CD14-positive monocyte (primary cell): ENCODE measurements at regions not wholly inside any gene's neighbourhood (a gene's known extent, or its start where the extent isn't known, plus 50 kb on each side); places are given as distances from the start of the nearest gene placed in this dataset.

Experiments used
- DNase-seq, 3 donors: peaks; one replicate each; pipeline ENCODE4 v3.0.0-alpha.2; 2011 to 2022
- H2AFZ ChIP-seq: 2 replicates; pipeline ENCODE4 v1.6.0; 2012; ENCODE audit warnings: mild to moderate bottlenecking, low read depth, low read length, inconsistent platforms; ENCODE audit not compliant: insufficient read depth, poor library complexity, severe bottlenecking
- H3K27ac ChIP-seq, 2 donors: 1 replicate in 1 of 2; 2 replicates in 1 of 2; pipeline ENCODE4 v1.5.1; 2012 to 2013; ENCODE audit warnings: low read length in 2 of 2, control low read depth in 1 of 2, inconsistent platforms in 1 of 2, low read depth in 1 of 2, mild to moderate bottlenecking in 1 of 2
- H3K27me3 ChIP-seq, 2 donors: one replicate each; pipeline versions ENCODE4 v1.6.0 to v1.6.1; 2011 to 2013; ENCODE audit warnings: low read length in 2 of 2; ENCODE audit not compliant: control insufficient read depth in 2 of 2, insufficient read depth in 2 of 2
- H3K36me3 ChIP-seq, 2 donors: replicated peaks in 1 of 2; 1 replicate in 1 of 2; 2 replicates in 1 of 2; pipeline versions ENCODE4 v1.5.1 to v1.6.1; 2012 to 2013; ENCODE audit warnings: low read length in 2 of 2, control low read depth in 1 of 2, inconsistent platforms in 1 of 2, mild to moderate bottlenecking in 1 of 2; ENCODE audit not compliant: insufficient read depth in 2 of 2, control insufficient read depth in 1 of 2
- H3K4me1 ChIP-seq, 2 donors: 1 replicate in 1 of 2; 2 replicates in 1 of 2; pipeline versions ENCODE4 v1.5.1 to v1.6.1; 2012 to 2013; ENCODE audit warnings: low read length in 2 of 2, control low read depth in 1 of 2, inconsistent platforms in 1 of 2, mild to moderate bottlenecking in 1 of 2, moderate library complexity in 1 of 2; ENCODE audit not compliant: insufficient read depth in 2 of 2, control insufficient read depth in 1 of 2
- H3K4me2 ChIP-seq: replicated peaks from 2 replicates; pipeline ENCODE3; 2012; ENCODE audit warnings: low read length, moderate library complexity, mild to moderate bottlenecking; ENCODE audit not compliant: poor library complexity, severe bottlenecking; ENCODE audit errors: extremely low read depth
- H3K4me3 ChIP-seq, 3 experiments: fragments of 200-600 bp in 1 of 3; sonication (generic) in 1 of 3; replicated peaks in 1 of 3; 1 replicate in 2 of 3; 2 replicates in 1 of 3; pipeline ENCODE4 v1.5.1; 2011 to 2013; ENCODE audit warnings: low read length in 3 of 3, mild to moderate bottlenecking in 3 of 3, control low read depth in 2 of 3, low read depth in 2 of 3, inconsistent platforms in 1 of 3, moderate library complexity in 1 of 3
- H3K79me2 ChIP-seq: 2 replicates; pipeline ENCODE4 v1.6.0; 2012; ENCODE audit warnings: mild to moderate bottlenecking, control low read depth, inconsistent platforms, low read length, moderate library complexity; ENCODE audit not compliant: insufficient read depth
- H3K9ac ChIP-seq: 2 replicates; pipeline ENCODE4 v1.6.0; 2017; ENCODE audit warnings: low read length, mild to moderate bottlenecking; ENCODE audit not compliant: insufficient read depth, poor library complexity, severe bottlenecking
- H3K9me3 ChIP-seq, 2 donors: replicated peaks in 1 of 2; 1 replicate in 1 of 2; 2 replicates in 1 of 2; pipeline versions ENCODE4 v1.5.1 to v1.6.1; 2012 to 2013; ENCODE audit warnings: low read length in 2 of 2, control low read depth in 1 of 2; ENCODE audit not compliant: control insufficient read depth in 1 of 2, insufficient read depth in 1 of 2
- H4K20me1 ChIP-seq: 2 replicates; pipeline ENCODE4 v1.6.0; 2012; ENCODE audit warnings: mild to moderate bottlenecking, low read length, control low read depth, moderate library complexity; ENCODE audit not compliant: insufficient read depth
- H3K27ac Mint-ChIP-seq, 7 donors: one replicate each; pipeline ENCODE4 v1.8.0; 2020; ENCODE audit warnings: mild to moderate bottlenecking in 7 of 7, mixed read lengths in 7 of 7, moderate library complexity in 6 of 7, inconsistent platforms in 2 of 7
- H3K27me3 Mint-ChIP-seq, 3 donors: one replicate each; pipeline ENCODE4 v1.8.0; 2021 to 2022; ENCODE audit warnings: low read depth in 3 of 3, mild to moderate bottlenecking in 3 of 3, mixed read lengths in 3 of 3, moderate library complexity in 3 of 3, inconsistent platforms in 1 of 3
- H3K36me3 Mint-ChIP-seq, 2 donors: one replicate each; pipeline ENCODE4 v1.8.0; 2020; ENCODE audit warnings: mixed read lengths in 2 of 2, inconsistent platforms in 1 of 2, mild to moderate bottlenecking in 1 of 2
- H3K4me1 Mint-ChIP-seq: one replicate; pipeline ENCODE4 v1.8.0; 2020; ENCODE audit warnings: mild to moderate bottlenecking, mixed read lengths
- H3K4me3 Mint-ChIP-seq, 2 donors: one replicate each; pipeline ENCODE4 v1.8.0; 2020; ENCODE audit warnings: mild to moderate bottlenecking in 2 of 2, mixed read lengths in 2 of 2, moderate library complexity in 1 of 2
- H3K9me3 Mint-ChIP-seq, 7 donors: one replicate each; pipeline ENCODE4 v1.8.0; 2020 to 2022; ENCODE audit warnings: mixed read lengths in 7 of 7, mild to moderate bottlenecking in 6 of 7, moderate library complexity in 6 of 7, inconsistent platforms in 2 of 7
- WGBS: methylation state at CpG from one replicate; pipeline ENCODE4 v1.1.5; 2013; ENCODE audit warnings: missing lambda C conversion rate; ENCODE audit not compliant: insufficient coverage; 5-methylcytosine and 5-hydroxymethylcytosine counted together
- intact Hi-C, 2 donors: fragments of 100-400 bp; cut with micrococcal nuclease; formaldehyde crosslinking; loops; one replicate each; pipeline versions ENCODE4 v1.15.0 to v1.15.1; 2023
- TF ChIP-seq, protein P1 (sequence below): fragments of 200-600 bp; IDR thresholded peaks from one replicate; pipeline ENCODE4 v1.8.0; 2022; ENCODE audit warnings: antibody characterized with exemption, mild to moderate bottlenecking

DNA sequence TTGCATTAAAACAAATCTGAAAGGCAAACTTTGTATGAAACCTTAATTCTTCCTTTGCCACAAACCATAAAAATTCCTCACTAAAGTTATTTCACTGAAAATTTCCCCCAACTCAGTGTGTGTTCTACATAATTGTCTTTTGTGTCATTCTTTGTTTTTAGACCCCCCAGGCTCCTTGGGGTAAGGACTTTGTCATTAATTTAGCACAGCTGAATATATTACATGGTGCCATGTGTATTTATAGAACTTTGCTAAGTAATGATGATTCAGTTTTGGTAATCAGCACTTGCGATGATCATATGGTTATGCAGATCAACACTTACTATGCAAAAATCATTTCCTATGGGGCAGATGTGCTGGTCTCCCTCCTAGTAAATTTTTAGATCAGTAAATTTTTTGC, 712.1 kb upstream of the MEF2C start:
- H3K36me3 ChIP-seq: no peaks in the 10 kb centered on the region
- no peak overlapping the region for H3K4me3 Mint-ChIP-seq
- H3K27ac ChIP-seq: no peak overlapping the region
- H4K20me1 ChIP-seq: no peaks in the 10 kb centered on the region
- H3K27me3 ChIP-seq: no peaks in the 10 kb centered on the region
- WGBS: no CpG with 5 or more reads among the region's 1 CpG
- no peak for DNase-seq
- intact Hi-C loops: no loop called here
- no peaks in the 10 kb centered on the region for H3K79me2 ChIP-seq
- peaks cover 7 to 25% (median 11%) of the 10 kb centered on the region in 7 donors for H3K9me3 Mint-ChIP-seq
- no peaks in the 10 kb centered on the region for H3K36me3 Mint-ChIP-seq
- no peaks in the 10 kb centered on the region for H3K27me3 Mint-ChIP-seq
- TF ChIP-seq, protein P1, sequence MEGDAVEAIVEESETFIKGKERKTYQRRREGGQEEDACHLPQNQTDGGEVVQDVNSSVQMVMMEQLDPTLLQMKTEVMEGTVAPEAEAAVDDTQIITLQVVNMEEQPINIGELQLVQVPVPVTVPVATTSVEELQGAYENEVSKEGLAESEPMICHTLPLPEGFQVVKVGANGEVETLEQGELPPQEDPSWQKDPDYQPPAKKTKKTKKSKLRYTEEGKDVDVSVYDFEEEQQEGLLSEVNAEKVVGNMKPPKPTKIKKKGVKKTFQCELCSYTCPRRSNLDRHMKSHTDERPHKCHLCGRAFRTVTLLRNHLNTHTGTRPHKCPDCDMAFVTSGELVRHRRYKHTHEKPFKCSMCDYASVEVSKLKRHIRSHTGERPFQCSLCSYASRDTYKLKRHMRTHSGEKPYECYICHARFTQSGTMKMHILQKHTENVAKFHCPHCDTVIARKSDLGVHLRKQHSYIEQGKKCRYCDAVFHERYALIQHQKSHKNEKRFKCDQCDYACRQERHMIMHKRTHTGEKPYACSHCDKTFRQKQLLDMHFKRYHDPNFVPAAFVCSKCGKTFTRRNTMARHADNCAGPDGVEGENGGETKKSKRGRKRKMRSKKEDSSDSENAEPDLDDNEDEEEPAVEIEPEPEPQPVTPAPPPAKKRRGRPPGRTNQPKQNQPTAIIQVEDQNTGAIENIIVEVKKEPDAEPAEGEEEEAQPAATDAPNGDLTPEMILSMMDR: no peak
- no peak overlapping the region for H2AFZ ChIP-seq
- no peaks in the 10 kb centered on the region for H3K4me1 ChIP-seq
- H3K4me3 ChIP-seq: no peak overlapping the region
- H3K4me1 Mint-ChIP-seq: no peaks in the 10 kb centered on the region
- no peak overlapping the region for H3K4me2 ChIP-seq
- H3K9me3 ChIP-seq: peaks cover 6 to 9% of the 10 kb centered on the region in 2 donors
- H3K9ac ChIP-seq: no peak overlapping the region
- H3K27ac Mint-ChIP-seq: no peak overlapping the region

DNA sequence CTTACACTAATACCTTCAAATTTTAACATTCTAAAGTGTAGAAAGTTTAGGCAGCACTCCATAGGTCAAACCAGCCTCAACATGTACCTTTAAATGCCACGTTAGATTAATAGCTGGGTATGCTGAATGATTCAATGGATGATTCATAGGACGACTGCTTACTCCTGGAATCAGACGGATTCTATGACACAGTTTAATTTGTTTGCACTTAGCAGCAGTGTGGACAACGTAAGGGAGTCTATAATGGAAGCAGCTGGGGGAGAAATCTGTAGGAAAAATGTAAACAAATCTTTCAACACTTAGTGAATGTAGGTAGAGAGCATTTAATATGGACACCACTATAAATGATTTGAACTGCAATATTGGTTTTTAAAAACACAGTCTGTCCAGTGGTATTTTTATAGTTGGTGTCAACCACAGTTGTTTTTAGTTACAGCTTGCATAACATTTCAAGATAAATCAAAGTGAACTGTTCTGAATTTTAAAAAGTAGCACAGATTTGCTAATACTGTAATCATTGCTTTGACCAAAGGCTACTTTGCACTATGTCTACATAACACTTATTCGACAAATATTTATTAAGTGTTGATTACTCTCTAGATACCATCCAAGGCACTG, 701.5 kb upstream of the MEF2C start:
- Histone ChIP-seq H3K4me1 (no peaks in the 10 kb centered on the region), H3K36me3 (no peaks in the 10 kb centered on the region), H3K9me3 (peaks cover 0 to 7% of the 10 kb centered on the region in 2 donors), H3K9ac (no peak overlapping the region), H3K27me3 (no peaks in the 10 kb centered on the region), H3K4me2 (no peak overlapping the region), H3K4me3 (no peak overlapping the region), H3K79me2 (no peaks in the 10 kb centered on the region), H3K27ac (no peak overlapping the region), H4K20me1 (no peaks in the 10 kb centered on the region), H2AFZ (no peak overlapping the region)
- Mint-ChIP-seq H3K9me3 (peaks cover 0 to 8% (median 4%) of the 10 kb centered on the region in 7 donors), H3K4me1 (peaks cover 4% of the 10 kb centered on the region), H3K27me3 (peaks cover 0 to 2% (median 0%) of the 10 kb centered on the region in 3 donors), H3K36me3 (no peaks in the 10 kb centered on the region), H3K4me3 (no peak overlapping the region), H3K27ac (no peak overlapping the region)
- TF ChIP-seq, protein P1: no peak
- no CpG with 5 or more reads among the region's 5 CpGs for WGBS
- DNase-seq: no peak
- intact Hi-C loops: no loop called here
